ENCODE measurements at regions not wholly inside any gene's neighbourhood (a gene's known extent, or its start where the extent isn't known, plus 50 kb on each side); places are given as distances from the start of the nearest gene placed in this dataset.

- H3K9ac ChIP-seq (ENCODE audit: extremely low read depth, low read length, poor library complexity, severe bottlenecking), result no peak overlapping the region
- no peaks in the 10 kb centered on the region for H3K9me3 ChIP-seq (ENCODE audit: control insufficient read depth, low read length)
- no peak overlapping the region for H3K4me3 Mint-ChIP-seq
- TF ChIP-seq CTCF (conservative IDR thresholded peaks at IDR 0.05), result no peak
- no peaks in the 10 kb centered on the region for H3K9me3 Mint-ChIP-seq
- 95% methylated on average over 4 of the region's 5 CpGs; no CpG with 5 or more reads in 1 of the 2 experiments for WGBS, 2 experiments (ENCODE audit: insufficient coverage in 1 of 2, insufficient read length in 1 of 2)
- no peaks in the 10 kb centered on the region for H3K4me1 ChIP-seq (ENCODE audit: control insufficient read depth, insufficient read depth, low read length)
- H3K27ac ChIP-seq (ENCODE audit: low read depth, low read length), result no peak overlapping the region
- H3K27me3 ChIP-seq (ENCODE audit: control insufficient read depth, insufficient read depth, low read length, poor library complexity, severe bottlenecking), result no peaks in the 10 kb centered on the region
- H3K36me3 ChIP-seq (ENCODE audit: control insufficient read depth, insufficient read depth, low read length), result no peaks in the 10 kb centered on the region
- H3K36me3 Mint-ChIP-seq (ENCODE audit: low read depth), result no peaks in the 10 kb centered on the region
- H3K4me1 Mint-ChIP-seq, result peaks cover 10% of the 10 kb centered on the region
- no peak for DNase-seq
- H3K4me3 ChIP-seq (ENCODE audit: low read length), result no peak overlapping the region
- no peak overlapping the region for H3K27ac Mint-ChIP-seq
- peaks cover 2% of the 10 kb centered on the region for H3K27me3 Mint-ChIP-seq (ENCODE audit: insufficient read depth)
Observed at GRCh38 chr3:190764231-190765134, 98.0 kb downstream of the GMNC start.

GRCh38 chr3:190762801-190763200 is 99.7 kb downstream of the GMNC start:
- H3K27me3 ChIP-seq (ENCODE audit: control insufficient read depth, insufficient read depth, low read length, poor library complexity, severe bottlenecking), result no peaks in the 10 kb centered on the region
- no peaks in the 10 kb centered on the region for H3K9me3 ChIP-seq (ENCODE audit: control insufficient read depth, low read length)
- H3K4me3 ChIP-seq (ENCODE audit: low read length), result no peak overlapping the region
- peaks cover 2% of the 10 kb centered on the region for H3K27me3 Mint-ChIP-seq (ENCODE audit: insufficient read depth)
- no peaks in the 10 kb centered on the region for H3K36me3 Mint-ChIP-seq (ENCODE audit: low read depth)
- H3K27ac ChIP-seq (ENCODE audit: low read depth, low read length), result no peak overlapping the region
- TF ChIP-seq CTCF (conservative IDR thresholded peaks at IDR 0.05), result no peak
- no peaks in the 10 kb centered on the region for H3K4me1 ChIP-seq (ENCODE audit: control insufficient read depth, insufficient read depth, low read length)
- H3K36me3 ChIP-seq (ENCODE audit: control insufficient read depth, insufficient read depth, low read length), result no peaks in the 10 kb centered on the region
- no peak for DNase-seq
- H3K4me3 Mint-ChIP-seq, result no peak overlapping the region
- peaks cover 2% of the 10 kb centered on the region for H3K9me3 Mint-ChIP-seq
- H3K9ac ChIP-seq (ENCODE audit: extremely low read depth, low read length, poor library complexity, severe bottlenecking), result no peak overlapping the region
- H3K4me1 Mint-ChIP-seq, result peaks cover 10% of the 10 kb centered on the region
- no peak overlapping the region for H3K27ac Mint-ChIP-seq
- WGBS, 2 experiments (ENCODE audit: insufficient coverage in 1 of 2, insufficient read length in 1 of 2), result 90 to 100% methylated on average over 1 to 2 of the region's 2 CpGs

- peaks cover 1% of the 10 kb centered on the region for H3K4me1 Mint-ChIP-seq
- Histone ChIP-seq H3K27me3 (ENCODE audit: control insufficient read depth, insufficient read depth, low read length, poor library complexity, severe bottlenecking) (no peaks in the 10 kb centered on the region), H3K9me3 (ENCODE audit: control insufficient read depth, low read length) (no peaks in the 10 kb centered on the region), H3K27ac (ENCODE audit: low read depth, low read length) (no peak overlapping the region), H3K9ac (ENCODE audit: extremely low read depth, low read length, poor library complexity, severe bottlenecking) (no peak overlapping the region), H3K4me1 (ENCODE audit: control insufficient read depth, insufficient read depth, low read length) (no peaks in the 10 kb centered on the region), H3K36me3 (ENCODE audit: control insufficient read depth, insufficient read depth, low read length) (no peaks in the 10 kb centered on the region), H3K4me3 (ENCODE audit: low read length) (no peak overlapping the region)
- no peaks in the 10 kb centered on the region for H3K9me3 Mint-ChIP-seq
- H3K36me3 Mint-ChIP-seq (ENCODE audit: low read depth), result no peaks in the 10 kb centered on the region
- no CpG with 5 or more reads among the region's 1 CpG for WGBS, 2 experiments (ENCODE audit: insufficient coverage in 1 of 2, insufficient read length in 1 of 2)
- H3K4me3 Mint-ChIP-seq, result no peak overlapping the region
- DNase-seq, result no peak
- H3K27me3 Mint-ChIP-seq (ENCODE audit: insufficient read depth), result no peaks in the 10 kb centered on the region
- no peak for TF ChIP-seq CTCF (conservative IDR thresholded peaks at IDR 0.05)
- H3K27ac Mint-ChIP-seq, result no peak overlapping the region
Observed at GRCh38 chr3:190747571-190747970, 114.9 kb downstream of the GMNC start.
